T1000 (cell line): ENCODE measurements at regions not wholly inside any gene's neighbourhood (a gene's known extent, or its start where the extent isn't known, plus 50 kb on each side); places are given as distances from the start of the nearest gene placed in this dataset.

Source experiments
- DNase-seq: peaks from one replicate; lab custom pipeline; 2025; ENCODE audit warnings: mixed read lengths; lab: John Stamatoyannopoulos, UW

DNA sequence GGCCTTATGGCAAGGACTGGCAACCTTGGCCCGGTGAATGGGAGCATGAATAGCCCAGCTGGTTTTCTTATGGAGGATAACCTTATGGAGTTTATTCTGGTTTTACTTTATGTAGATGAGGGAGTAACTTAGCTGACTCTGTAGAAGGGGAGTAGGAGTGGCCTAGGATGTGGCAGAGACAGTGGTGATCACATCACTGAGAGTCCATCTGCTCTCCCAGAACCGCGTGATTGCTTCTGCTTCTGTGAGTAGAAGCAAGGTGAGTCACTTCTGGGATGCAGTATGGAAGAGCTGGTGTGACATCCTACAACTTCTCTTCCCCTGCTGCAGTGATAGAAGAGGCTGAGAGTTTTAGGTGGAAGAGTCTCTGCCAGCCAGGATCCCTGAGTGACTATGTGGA, 129.2 kb downstream of the RPS24 start:
- no peak for DNase-seq

- DNase-seq: no peak
Observed at GRCh38 chr10:78164702-78165101, 131.0 kb downstream of the RPS24 start.

- no peak for DNase-seq
Observed at GRCh38 chr10:78165172-78165571, 131.5 kb downstream of the RPS24 start.

DNA sequence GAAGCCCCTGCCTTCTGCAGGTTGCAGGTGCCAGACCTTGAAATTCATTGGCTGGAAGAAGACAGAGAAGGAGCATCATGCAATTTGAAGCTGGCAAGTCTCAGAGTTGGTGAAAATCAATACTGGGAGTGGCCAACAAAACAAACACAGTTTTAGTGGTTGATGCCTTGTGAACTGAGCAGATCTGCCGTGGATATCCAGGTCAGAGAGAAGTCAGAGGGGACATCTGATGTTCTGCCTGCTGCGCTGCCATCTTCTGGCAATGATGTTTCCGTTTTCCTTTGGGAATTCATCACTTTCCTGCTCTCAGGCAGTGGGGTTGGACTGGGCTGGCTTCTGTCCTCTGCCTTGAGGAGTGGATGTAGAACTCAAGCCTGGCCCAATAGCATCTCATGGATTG, 132.0 kb downstream of the RPS24 start:
- DNase-seq: no peak

DNA sequence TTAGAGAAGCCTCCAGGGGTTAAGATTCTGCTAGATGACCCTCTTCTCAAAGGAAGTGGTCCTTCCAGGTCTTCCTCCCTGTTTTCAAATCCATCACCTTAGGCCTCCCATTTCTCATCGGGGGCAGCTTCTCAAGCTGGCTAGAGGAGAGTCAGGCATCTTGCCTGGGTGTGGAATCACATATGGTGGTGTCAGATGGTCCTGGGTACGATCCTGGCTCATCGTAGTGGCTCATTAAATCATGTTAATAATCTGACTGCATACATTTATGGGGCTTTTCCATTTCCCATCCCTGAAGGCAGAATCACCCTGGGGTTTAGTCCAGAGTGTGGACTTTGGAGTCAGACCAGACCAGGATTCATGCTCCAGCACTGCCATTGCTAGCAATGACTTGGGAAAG, 132.6 kb downstream of the RPS24 start:
- no peak for DNase-seq

- DNase-seq: no peak
Observed at GRCh38 chr10:78169214-78169613, 135.6 kb downstream of the RPS24 start.

GRCh38 chr10:78170026-78170475, 136.4 kb downstream of the RPS24 start:
- no peak for DNase-seq

- DNase-seq: no peak
Observed at GRCh38 chr10:78171633-78172400, 138.2 kb downstream of the RPS24 start.

GRCh38 chr10:78173360-78174015, 139.8 kb downstream of the RPS24 start:
- DNase-seq: no peak

GRCh38 chr10:78175444-78176015, 141.9 kb downstream of the RPS24 start:
- no peak for DNase-seq

DNA sequence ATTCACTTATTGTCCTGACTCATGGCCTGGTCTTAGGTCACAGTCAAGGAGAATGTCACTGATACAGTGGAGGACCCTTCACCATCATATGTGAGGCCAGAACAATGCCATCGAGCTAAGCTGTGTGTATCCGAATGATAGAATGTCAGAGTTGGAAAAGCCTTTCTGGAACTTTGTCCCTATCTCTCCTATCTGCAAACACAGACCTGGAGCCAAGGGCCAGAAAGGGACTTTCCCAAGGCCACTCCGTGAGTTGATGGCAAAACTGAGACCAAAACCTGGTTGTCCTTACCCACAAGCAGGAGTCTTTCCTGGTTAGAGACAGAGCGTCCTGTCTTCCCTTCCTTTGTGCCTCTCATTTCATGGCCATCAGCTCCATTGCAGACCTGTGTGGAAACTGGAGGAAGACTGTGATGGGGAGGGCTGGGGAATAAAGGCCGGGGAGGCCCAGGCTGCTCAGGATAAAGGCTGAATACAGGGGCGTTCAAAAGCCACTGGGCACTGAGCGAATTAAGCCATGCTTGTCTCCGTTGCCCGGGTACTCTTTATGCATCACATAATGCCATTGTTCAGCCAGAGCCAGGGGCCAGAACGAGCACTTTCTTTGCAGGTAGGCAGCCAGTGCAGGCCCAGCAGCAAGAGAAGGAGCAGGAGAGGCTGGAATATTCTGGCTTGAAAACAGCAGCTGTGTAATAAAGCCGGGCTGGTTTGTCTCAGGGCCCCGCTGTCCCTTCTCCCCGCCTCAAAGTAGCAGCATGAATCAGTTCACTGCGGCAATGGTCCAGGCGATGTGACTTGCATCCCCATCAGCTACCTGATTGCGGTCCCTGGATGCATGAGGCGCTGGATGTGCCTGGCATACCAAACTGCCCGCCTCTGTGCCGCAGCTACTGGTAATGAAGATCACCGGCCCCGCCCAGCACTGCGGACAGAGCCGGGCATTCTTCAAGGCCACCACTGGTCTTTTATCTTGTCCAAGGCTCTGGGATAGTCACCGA, 143.0 kb downstream of the RPS24 start:
- no peak for DNase-seq

GRCh38 chr10:78177491-78178185, 144.0 kb downstream of the RPS24 start:
- no peak for DNase-seq

DNA sequence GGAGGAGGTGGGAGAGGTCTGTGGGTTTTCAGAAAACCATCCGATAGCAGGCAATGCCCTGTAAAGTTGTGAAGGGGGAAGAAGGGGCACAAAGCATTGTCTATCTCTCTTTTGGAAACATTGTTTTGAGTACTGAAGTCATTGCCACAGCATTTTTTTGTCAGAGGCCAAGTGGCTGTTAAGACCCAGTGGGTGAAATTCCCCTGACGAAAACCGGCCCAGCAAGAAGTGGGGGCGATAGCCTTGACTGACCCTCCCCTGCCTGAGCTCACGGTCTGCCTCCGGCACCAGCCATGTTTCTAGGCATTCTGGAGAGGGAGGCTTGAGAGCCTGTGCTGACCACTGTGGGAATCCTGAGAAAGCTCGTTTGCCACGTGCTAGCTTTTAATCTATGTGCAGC, 144.7 kb downstream of the RPS24 start:
- no peak for DNase-seq

DNA sequence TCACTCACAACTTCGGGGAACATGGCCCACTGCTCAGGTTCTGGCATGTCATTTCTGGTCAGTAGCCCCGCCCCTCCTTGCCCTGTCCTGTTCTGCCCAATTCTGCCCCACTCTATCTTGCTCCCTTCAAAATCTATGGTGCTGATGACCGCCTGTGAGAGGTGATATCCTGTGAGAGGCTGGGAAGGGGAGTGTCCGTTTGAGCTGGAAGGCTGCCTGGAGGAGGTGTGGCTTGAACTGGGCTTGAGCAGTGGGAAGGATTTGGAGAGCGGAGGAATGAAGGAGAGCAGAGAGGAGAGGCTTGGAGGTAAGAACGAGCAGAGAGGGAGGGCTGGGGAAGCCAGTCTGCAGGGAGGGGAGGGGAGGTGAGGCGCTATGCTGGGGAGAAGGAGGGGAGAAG, 145.3 kb downstream of the RPS24 start:
- no peak for DNase-seq

- DNase-seq: no peak
Observed at GRCh38 chr10:78179886-78180705, 146.4 kb downstream of the RPS24 start.

- DNase-seq: no peak
Observed at GRCh38 chr10:78181381-78182055, 147.9 kb downstream of the RPS24 start.

- DNase-seq: no peak
Observed at GRCh38 chr10:78182841-78183240, 149.2 kb downstream of the RPS24 start.

DNA sequence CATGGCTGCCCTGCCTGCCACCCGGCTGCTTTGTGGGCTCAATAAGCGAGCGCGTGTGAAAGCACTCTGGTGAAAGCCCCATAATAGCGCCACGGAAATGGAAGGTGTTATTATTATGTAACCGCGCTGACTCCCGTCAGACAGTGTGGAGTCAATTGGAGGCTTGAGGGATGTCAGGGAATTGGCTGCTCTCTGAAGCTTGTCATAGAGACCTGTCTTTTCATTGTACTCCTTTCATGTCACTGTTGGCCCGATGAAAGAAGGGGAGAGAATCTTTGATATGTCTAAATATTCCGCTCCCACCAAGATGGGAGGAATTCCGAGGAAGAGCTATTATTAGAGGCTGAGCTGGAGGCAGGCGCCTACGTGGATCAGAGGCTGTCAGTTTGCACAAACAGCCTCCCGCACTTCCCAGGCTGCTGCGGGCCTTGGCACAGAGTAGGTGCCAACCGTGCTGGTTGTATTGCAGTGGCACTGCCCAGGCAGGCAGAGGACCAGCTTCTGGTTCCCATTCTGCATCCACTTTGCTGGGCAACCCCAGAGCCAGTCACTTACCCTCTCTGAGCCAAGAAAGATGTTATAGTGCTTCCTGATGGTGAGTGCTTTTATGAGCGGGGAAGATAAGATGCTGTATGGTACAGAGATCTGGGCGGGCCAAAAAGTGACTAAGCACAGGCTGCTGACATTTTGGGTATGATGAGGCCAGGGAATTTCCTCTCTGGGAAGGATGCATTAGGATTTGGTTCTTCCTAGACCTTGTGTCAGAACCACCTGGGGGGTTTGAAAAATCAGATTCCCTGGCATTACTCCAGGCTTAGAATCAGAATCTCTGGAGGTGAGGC, 151.4 kb downstream of the RPS24 start:
- no peak for DNase-seq

- no peak for DNase-seq
Observed at GRCh38 chr10:78185693-78186055, 152.0 kb downstream of the RPS24 start.
